Activated T-cell treated with anti-CD3 and anti-CD28 coated beads, Interleukin-2, amount 50 U/mL, for 24 hours (primary cell): ENCODE measurements at regions not wholly inside any gene's neighbourhood (a gene's known extent, or its start where the extent isn't known, plus 50 kb on each side); places are given as distances from the start of the nearest gene placed in this dataset.

Experiments
- DNase-seq: peaks from one replicate; pipeline ENCODE4 v3.0.0-alpha.2; 2020
- H3K27ac Mint-ChIP-seq: 2 replicates; pipeline ENCODE4 v1.8.0; 2020; ENCODE audit warnings: mild to moderate bottlenecking, mixed read lengths
- H3K27me3 Mint-ChIP-seq: 2 replicates; pipeline ENCODE4 v1.8.0; 2020; ENCODE audit warnings: mixed read lengths
- H3K36me3 Mint-ChIP-seq: 2 replicates; pipeline ENCODE4 v1.8.0; 2020; ENCODE audit warnings: low read depth, mixed read lengths
- H3K4me1 Mint-ChIP-seq: 2 replicates; pipeline ENCODE4 v1.8.0; 2020; ENCODE audit warnings: low read depth, mixed read lengths
- H3K4me3 Mint-ChIP-seq: 2 replicates; pipeline ENCODE4 v1.8.0; 2020; ENCODE audit warnings: mild to moderate bottlenecking, moderate library complexity, mixed read lengths
- H3K9me3 Mint-ChIP-seq: 2 replicates; pipeline ENCODE4 v1.8.0; 2020; ENCODE audit warnings: mixed read lengths

- Mint-ChIP-seq H3K36me3 (no peaks in the 10 kb centered on the region), H3K4me3 (peak overlapping the region; percentile 42), H3K27ac (peak overlapping the region; percentile 79)
Observed at GRCh38 chr12:22396735-22397134, 62.2 kb upstream of the ST8SIA1 start.

GRCh38 chr12:22396253-22396652 is 61.7 kb upstream of the ST8SIA1 start:
- Mint-ChIP-seq H3K27ac (peak overlapping the region; percentile 70), H3K4me3 (no peak overlapping the region)

More at GRCh38 chr12:22396735-22397134, 62.2 kb upstream of the ST8SIA1 start:
- Mint-ChIP-seq H3K27me3 (no peaks in the 10 kb centered on the region), H3K9me3 (peaks cover 6% of the 10 kb centered on the region), H3K4me1 (peaks cover 33% of the 10 kb centered on the region)
- DNase-seq = no peak

GRCh38 chr12:22395666-22396065 is 61.2 kb upstream of the ST8SIA1 start:
- peaks cover 8% of the 10 kb centered on the region for H3K9me3 Mint-ChIP-seq
- H3K36me3 Mint-ChIP-seq = no peaks in the 10 kb centered on the region
- no peaks in the 10 kb centered on the region for H3K27me3 Mint-ChIP-seq
- H3K4me1 Mint-ChIP-seq = peaks cover 33% of the 10 kb centered on the region
- DNase-seq = no peak
- H3K4me3 Mint-ChIP-seq = no peak overlapping the region
- H3K27ac Mint-ChIP-seq = no peak overlapping the region

More at GRCh38 chr12:22396253-22396652, 61.7 kb upstream of the ST8SIA1 start:
- Mint-ChIP-seq H3K9me3 (peaks cover 5% of the 10 kb centered on the region), H3K36me3 (no peaks in the 10 kb centered on the region), H3K27me3 (no peaks in the 10 kb centered on the region), H3K4me1 (peaks cover 33% of the 10 kb centered on the region)
- DNase-seq = no peak
